Vagina (tissue), 2 donors: ENCODE measurements at regions not wholly inside any gene's neighbourhood (a gene's known extent, or its start where the extent isn't known, plus 50 kb on each side); places are given as distances from the start of the nearest gene placed in this dataset.

ENCODE experiments used
- DNase-seq, 2 donors: peaks; one replicate each; pipeline ENCODE4 v3.0.0-alpha.2; 2017; ENCODE audit errors: extremely low spot score in 2 of 2
- H3K27ac ChIP-seq: fragments of 200-600 bp; sonication (generic); one replicate; pipeline ENCODE4 v1.5.1; 2019
- H3K27me3 ChIP-seq: fragments of 200-600 bp; sonication (generic); one replicate; pipeline ENCODE4 v1.5.1; 2019
- H3K36me3 ChIP-seq, 2 donors: fragments of 200-600 bp; sonication (generic); one replicate each; pipeline ENCODE4 v1.5.1; 2017 to 2019
- H3K4me1 ChIP-seq: fragments of 200-600 bp; sonication (generic); one replicate; pipeline ENCODE4 v1.5.1; 2019
- H3K4me3 ChIP-seq, 2 donors: fragments of 200-600 bp; sonication (generic); 1 replicate in 1 of 2; 2 replicates in 1 of 2; pipeline ENCODE4 v1.5.1; 2016 to 2019
- H3K9me3 ChIP-seq: fragments of 200-600 bp; sonication (generic); one replicate; pipeline ENCODE4 v1.5.1; 2019
- POLR2A ChIP-seq, 2 donors: fragments of 450-650 bp; IDR thresholded peaks; one replicate each; pipeline ENCODE4 v1.6.1; 2017; ENCODE audit warnings: antibody characterized with exemption in 2 of 2, mild to moderate bottlenecking in 2 of 2, moderate library complexity in 2 of 2
- POLR2AphosphoS5 ChIP-seq, 2 donors: sonication (generic); formaldehyde crosslinking; IDR thresholded peaks; one replicate each; pipeline ENCODE4 v1.9.0; 2017; ENCODE audit warnings: antibody characterized with exemption in 2 of 2, mild to moderate bottlenecking in 2 of 2, low read depth in 1 of 2; ENCODE audit not compliant: insufficient read depth in 1 of 2
- intact Hi-C: fragments of 100-400 bp; cut with DNase I; formaldehyde crosslinking; loops from one replicate; pipeline ENCODE4 v1.15.1; 2023
- TF ChIP-seq, protein P1 (sequence below), 3 experiments: fragments of 450-650 bp in 2 of 3; fragments of 200-600 bp in 1 of 3; sonication (generic) in 1 of 3; IDR thresholded peaks; one replicate each; pipeline ENCODE4 v1.5.1; 2017 to 2019; ENCODE audit warnings: antibody characterized with exemption in 3 of 3, mild to moderate bottlenecking in 2 of 3, moderate library complexity in 2 of 3

DNA sequence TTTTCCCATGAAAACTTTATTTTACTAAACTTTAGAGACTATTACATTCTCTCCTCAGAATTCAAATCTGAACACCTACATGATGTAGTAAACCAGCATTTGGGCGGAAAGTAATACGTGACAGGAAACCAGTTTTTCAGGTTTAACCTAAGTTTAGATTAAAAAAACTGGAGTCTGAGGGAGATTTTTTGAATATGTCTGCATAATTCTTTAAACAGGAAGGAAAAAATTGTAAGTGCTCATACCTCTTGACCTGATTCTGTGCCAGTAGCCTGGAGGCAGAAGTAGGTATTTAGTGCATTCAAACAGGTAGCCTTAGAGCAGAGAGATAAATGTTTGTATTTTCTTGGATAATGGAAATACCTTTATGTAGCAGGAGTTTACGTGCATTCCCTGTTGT is 224.3 kb downstream of the MDFIC start:
- Histone ChIP-seq H3K36me3 (no peaks in the 10 kb centered on the region), H3K4me3 (no peak overlapping the region), H3K27me3 (no peaks in the 10 kb centered on the region), H3K27ac (no peak overlapping the region), H3K4me1 (peaks cover 9% of the 10 kb centered on the region), H3K9me3 (no peaks in the 10 kb centered on the region)
- intact Hi-C loops = no loop called here
- DNase-seq = no peak
- TF ChIP-seq, protein P1, sequence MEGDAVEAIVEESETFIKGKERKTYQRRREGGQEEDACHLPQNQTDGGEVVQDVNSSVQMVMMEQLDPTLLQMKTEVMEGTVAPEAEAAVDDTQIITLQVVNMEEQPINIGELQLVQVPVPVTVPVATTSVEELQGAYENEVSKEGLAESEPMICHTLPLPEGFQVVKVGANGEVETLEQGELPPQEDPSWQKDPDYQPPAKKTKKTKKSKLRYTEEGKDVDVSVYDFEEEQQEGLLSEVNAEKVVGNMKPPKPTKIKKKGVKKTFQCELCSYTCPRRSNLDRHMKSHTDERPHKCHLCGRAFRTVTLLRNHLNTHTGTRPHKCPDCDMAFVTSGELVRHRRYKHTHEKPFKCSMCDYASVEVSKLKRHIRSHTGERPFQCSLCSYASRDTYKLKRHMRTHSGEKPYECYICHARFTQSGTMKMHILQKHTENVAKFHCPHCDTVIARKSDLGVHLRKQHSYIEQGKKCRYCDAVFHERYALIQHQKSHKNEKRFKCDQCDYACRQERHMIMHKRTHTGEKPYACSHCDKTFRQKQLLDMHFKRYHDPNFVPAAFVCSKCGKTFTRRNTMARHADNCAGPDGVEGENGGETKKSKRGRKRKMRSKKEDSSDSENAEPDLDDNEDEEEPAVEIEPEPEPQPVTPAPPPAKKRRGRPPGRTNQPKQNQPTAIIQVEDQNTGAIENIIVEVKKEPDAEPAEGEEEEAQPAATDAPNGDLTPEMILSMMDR (IDR thresholded peaks at IDR 0.05) = no peak
- no peak for TF ChIP-seq POLR2AphosphoS5 (IDR thresholded peaks at IDR 0.05; ENCODE audit: insufficient read depth in 1 of 2, low read depth in 1 of 2)
- no peak for TF ChIP-seq POLR2A (IDR thresholded peaks at IDR 0.05)

DNA sequence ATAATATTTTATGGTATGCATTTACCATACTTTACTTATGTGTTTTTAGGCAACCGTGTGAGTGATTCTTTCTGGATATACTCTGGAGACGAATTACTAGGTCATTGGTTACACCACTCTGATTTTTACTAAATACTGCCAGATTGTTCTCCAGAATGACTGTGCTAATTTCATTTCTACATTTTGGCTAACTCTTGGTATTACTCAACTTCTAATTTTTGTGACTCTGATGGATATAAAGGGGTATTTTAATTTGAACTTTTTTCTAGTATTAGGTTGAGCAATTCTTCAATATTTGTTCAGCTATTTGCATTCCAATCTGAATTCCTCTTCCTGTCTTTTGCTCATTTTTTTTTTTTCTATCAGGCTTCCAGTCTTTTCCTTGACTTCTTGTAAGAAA is 223.6 kb downstream of the MDFIC start:
- Histone ChIP-seq H3K4me1 (peaks cover 9% of the 10 kb centered on the region), H3K27ac (no peak overlapping the region), H3K9me3 (no peaks in the 10 kb centered on the region), H3K27me3 (no peaks in the 10 kb centered on the region), H3K4me3 (no peak overlapping the region), H3K36me3 (no peaks in the 10 kb centered on the region)
- no peak for TF ChIP-seq POLR2AphosphoS5 (IDR thresholded peaks at IDR 0.05; ENCODE audit: insufficient read depth in 1 of 2, low read depth in 1 of 2)
- no peak for DNase-seq
- intact Hi-C loops = no loop called here

DNA sequence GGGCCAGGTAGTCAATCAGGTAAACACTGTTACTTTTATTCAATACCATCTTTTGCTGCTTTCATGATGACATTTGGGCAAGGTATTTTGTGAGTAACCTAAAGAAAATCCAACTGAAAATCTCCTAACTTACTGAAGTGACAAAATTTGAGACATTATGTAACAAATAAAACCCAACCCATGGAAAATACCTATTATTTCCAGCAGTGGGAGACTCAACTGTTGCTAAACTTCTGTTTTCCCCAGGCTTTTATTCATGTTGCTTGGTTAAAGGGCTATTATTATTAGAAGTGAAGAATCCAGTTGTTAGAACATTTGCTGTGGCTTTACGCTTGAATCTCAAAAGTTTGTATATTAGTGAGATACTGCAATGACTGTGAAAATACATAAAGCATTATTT is 215.9 kb downstream of the MDFIC start:
- Histone ChIP-seq H3K4me1 (no peaks in the 10 kb centered on the region), H3K27me3 (no peaks in the 10 kb centered on the region), H3K27ac (no peak overlapping the region), H3K36me3 (no peaks in the 10 kb centered on the region), H3K9me3 (no peaks in the 10 kb centered on the region), H3K4me3 (no peak overlapping the region)
- TF ChIP-seq POLR2A (IDR thresholded peaks at IDR 0.05) (no peak), POLR2AphosphoS5 (IDR thresholded peaks at IDR 0.05; ENCODE audit: insufficient read depth in 1 of 2, low read depth in 1 of 2) (no peak)
- TF ChIP-seq, protein P1 (IDR thresholded peaks at IDR 0.05) = no peak
- no peak for DNase-seq
- intact Hi-C loops = no loop called here

DNA sequence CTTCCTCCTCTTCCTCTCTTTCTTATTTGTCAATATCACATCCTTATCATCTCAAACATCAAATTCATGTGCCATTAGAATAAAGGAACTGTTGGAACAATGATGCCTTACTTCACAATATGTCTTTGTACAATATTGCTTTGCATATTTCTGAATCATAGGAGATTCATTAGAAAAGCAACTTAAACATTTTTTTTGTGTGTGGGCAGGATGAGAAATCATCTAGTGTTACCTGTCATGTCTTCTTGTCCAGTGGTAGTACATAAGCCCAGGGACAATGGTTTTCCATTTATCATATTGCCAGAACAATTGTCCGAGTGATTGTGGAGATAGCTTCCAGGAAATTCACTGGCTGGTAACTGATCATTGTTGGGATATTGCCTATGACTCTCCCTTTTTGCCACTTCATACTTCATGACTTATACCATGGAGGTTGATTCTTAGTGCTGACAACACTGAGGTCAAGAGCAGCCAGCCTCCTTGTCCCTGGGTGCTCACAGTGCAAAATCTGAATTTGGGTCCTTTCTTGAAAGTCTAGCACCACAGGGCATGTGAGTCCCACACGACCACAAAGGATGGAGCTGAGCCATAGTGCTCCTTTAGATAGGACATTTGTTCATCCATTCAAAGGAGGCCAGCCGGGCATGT is 215.0 kb downstream of the MDFIC start:
- Histone ChIP-seq H3K36me3 (no peaks in the 10 kb centered on the region), H3K27me3 (no peaks in the 10 kb centered on the region), H3K9me3 (no peaks in the 10 kb centered on the region), H3K4me1 (no peaks in the 10 kb centered on the region), H3K27ac (no peak overlapping the region), H3K4me3 (no peak overlapping the region)
- DNase-seq = no peak
- intact Hi-C loops = no loop called here
- no peak for TF ChIP-seq POLR2AphosphoS5 (IDR thresholded peaks at IDR 0.05; ENCODE audit: insufficient read depth in 1 of 2, low read depth in 1 of 2)
- TF ChIP-seq, protein P1 (IDR thresholded peaks at IDR 0.05) = no peak
- no peak for TF ChIP-seq POLR2A (IDR thresholded peaks at IDR 0.05)

DNA sequence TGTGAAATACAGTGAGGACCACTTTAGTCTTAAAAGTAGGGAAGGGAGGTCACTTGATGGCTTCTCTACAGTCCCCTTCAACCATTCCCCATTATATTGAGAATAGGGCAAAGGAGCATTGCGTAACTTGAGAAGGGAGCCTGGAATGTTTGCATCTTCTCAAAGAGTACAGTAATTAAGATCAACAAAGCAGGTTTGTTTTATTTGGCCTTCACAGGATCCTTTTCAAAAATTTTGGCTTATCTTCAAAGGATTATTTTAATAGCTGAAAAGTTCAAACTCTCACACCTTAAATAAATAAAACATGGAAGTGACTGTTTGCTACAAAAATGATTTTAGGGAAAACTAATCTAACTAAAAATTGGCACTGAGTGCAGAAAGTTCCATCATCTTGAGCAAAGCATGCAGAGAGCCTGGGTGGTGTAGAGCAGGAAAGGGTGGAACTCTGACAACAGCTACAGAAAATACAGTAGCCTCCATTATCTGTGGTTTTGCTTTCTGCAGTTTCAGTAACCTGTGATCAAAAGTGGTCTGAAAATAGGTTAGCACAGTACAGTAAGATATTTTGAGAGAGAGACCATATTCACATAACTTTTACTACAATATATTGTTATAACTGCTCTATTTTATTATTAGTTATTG is 214.0 kb downstream of the MDFIC start:
- H3K9me3 ChIP-seq = no peaks in the 10 kb centered on the region
- H3K4me3 ChIP-seq = no peak overlapping the region
- H3K4me1 ChIP-seq = no peaks in the 10 kb centered on the region
- no peaks in the 10 kb centered on the region for H3K27me3 ChIP-seq
- DNase-seq = no peak
- TF ChIP-seq POLR2AphosphoS5 (IDR thresholded peaks at IDR 0.05; ENCODE audit: insufficient read depth in 1 of 2, low read depth in 1 of 2) (peak in 1 of 2 donors; percentile 35), POLR2A (IDR thresholded peaks at IDR 0.05) (no peak)
- TF ChIP-seq, protein P1 (IDR thresholded peaks at IDR 0.05) = no peak
- H3K36me3 ChIP-seq = no peaks in the 10 kb centered on the region
- intact Hi-C loops = no loop called here
- H3K27ac ChIP-seq = no peak overlapping the region
